Endothelial cell (in vitro differentiated cells): ENCODE measurements at regions not wholly inside any gene's neighbourhood (a gene's known extent, or its start where the extent isn't known, plus 50 kb on each side); places are given as distances from the start of the nearest gene placed in this dataset.
A peak's percentile ranks its signal among the peaks of the same experiment; 100 is the strongest.

Source experiments
- DNase-seq: peaks from one replicate; pipeline ENCODE4 v3.0.0; 2021; ENCODE audit warnings: low spot score
- H3K27ac Mint-ChIP-seq: one replicate; pipeline ENCODE4 v1.8.0; 2021; ENCODE audit warnings: mixed read lengths, inconsistent platforms; ENCODE audit not compliant: unreplicated experiment
- H3K27me3 Mint-ChIP-seq: one replicate; pipeline ENCODE4 v1.8.0; 2021; ENCODE audit warnings: mild to moderate bottlenecking, moderate library complexity, mixed read lengths, inconsistent platforms; ENCODE audit not compliant: unreplicated experiment
- H3K36me3 Mint-ChIP-seq: one replicate; pipeline ENCODE4 v1.8.0; 2021; ENCODE audit warnings: mild to moderate bottlenecking, low read depth, mixed read lengths, inconsistent platforms; ENCODE audit not compliant: unreplicated experiment
- H3K4me1 Mint-ChIP-seq: one replicate; pipeline ENCODE4 v1.8.0; 2021; ENCODE audit warnings: mild to moderate bottlenecking, mixed read lengths, inconsistent platforms; ENCODE audit not compliant: unreplicated experiment
- H3K4me3 Mint-ChIP-seq: one replicate; pipeline ENCODE4 v1.8.0; 2021; ENCODE audit warnings: mild to moderate bottlenecking, mixed read lengths, inconsistent platforms; ENCODE audit not compliant: unreplicated experiment
- H3K9me3 Mint-ChIP-seq: one replicate; pipeline ENCODE4 v1.8.0; 2021; ENCODE audit warnings: mixed read lengths, inconsistent platforms; ENCODE audit not compliant: unreplicated experiment
- TF ChIP-seq, protein P1 (sequence below): fragments of 200-600 bp; sonication (generic); IDR thresholded peaks from one replicate; pipeline ENCODE4 v1.5.0; 2021; ENCODE audit warnings: antibody characterized with exemption; ENCODE audit not compliant: unreplicated experiment

DNA sequence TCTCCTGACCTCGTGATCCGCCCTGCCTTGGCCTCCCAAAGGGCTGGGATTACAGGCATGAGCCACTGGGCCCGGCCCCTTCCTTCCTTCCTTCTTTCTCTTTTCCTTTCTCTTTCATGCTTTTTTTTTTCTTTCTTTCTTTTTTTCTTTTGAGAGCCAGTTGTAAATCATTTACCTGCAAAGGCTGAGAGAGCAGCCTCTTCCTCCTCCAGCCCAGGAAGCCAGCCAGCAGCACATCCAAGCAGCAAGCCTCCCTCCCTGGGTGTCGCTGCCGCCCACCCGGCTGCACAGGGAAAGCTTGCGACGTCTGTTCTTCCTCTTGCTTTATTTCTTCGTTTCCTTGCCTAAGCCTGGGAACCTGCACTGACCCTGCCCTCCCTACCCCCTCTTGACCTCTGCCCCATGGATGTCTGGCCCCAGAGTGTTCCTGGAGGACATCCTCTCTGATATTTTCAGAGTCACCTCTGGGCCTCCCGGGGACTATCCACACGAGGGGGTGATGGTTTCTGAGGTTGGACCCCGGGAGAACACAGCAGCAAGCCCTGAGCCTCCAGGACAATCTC lies 62.8 kb upstream of the MYL10 start:
- Mint-ChIP-seq H3K4me3 (no peak overlapping the region), H3K4me1 (peaks cover 5% of the 10 kb centered on the region), H3K36me3 (no peaks in the 10 kb centered on the region), H3K9me3 (no peaks in the 10 kb centered on the region), H3K27me3 (peaks cover 5% of the 10 kb centered on the region), H3K27ac (no peak overlapping the region)
- DNase-seq, result peak; percentile 17
- TF ChIP-seq, protein P1, sequence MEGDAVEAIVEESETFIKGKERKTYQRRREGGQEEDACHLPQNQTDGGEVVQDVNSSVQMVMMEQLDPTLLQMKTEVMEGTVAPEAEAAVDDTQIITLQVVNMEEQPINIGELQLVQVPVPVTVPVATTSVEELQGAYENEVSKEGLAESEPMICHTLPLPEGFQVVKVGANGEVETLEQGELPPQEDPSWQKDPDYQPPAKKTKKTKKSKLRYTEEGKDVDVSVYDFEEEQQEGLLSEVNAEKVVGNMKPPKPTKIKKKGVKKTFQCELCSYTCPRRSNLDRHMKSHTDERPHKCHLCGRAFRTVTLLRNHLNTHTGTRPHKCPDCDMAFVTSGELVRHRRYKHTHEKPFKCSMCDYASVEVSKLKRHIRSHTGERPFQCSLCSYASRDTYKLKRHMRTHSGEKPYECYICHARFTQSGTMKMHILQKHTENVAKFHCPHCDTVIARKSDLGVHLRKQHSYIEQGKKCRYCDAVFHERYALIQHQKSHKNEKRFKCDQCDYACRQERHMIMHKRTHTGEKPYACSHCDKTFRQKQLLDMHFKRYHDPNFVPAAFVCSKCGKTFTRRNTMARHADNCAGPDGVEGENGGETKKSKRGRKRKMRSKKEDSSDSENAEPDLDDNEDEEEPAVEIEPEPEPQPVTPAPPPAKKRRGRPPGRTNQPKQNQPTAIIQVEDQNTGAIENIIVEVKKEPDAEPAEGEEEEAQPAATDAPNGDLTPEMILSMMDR, result no peak

DNA sequence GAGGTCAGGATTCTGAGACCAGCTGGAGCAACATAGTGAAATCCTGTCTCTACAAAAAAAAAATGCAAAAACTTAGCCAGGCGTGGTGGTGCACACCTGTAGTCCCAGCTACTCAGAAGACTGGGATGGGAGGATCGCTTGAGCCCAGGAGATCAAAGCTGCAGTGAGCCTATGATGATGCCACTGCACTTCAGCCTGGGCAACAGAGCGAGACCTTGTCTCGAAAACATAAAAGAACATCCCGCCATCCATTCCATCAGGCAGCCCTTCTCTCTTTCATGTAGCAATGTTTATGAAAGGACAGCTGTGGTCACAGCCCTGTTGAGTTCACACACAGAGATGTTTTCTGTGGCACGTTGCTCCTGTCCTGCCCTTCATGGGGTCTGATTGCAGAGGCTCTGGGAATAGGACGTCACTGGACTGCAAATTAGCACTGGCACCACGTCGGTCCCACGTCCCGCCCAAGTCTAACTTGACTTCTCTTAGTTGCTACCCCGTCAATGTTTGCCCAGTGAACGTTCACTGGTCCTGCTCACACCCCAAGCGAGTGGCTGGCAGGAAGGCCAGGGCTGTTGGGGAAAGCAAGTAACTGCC lies 64.5 kb upstream of the MYL10 start:
- H3K9me3 Mint-ChIP-seq, result no peaks in the 10 kb centered on the region
- H3K4me1 Mint-ChIP-seq, result peaks cover 5% of the 10 kb centered on the region
- TF ChIP-seq, protein P1, result no peak
- no peaks in the 10 kb centered on the region for H3K36me3 Mint-ChIP-seq
- H3K4me3 Mint-ChIP-seq, result no peak overlapping the region
- H3K27me3 Mint-ChIP-seq, result peaks cover 5% of the 10 kb centered on the region
- H3K27ac Mint-ChIP-seq, result no peak overlapping the region
- no peak for DNase-seq

DNA sequence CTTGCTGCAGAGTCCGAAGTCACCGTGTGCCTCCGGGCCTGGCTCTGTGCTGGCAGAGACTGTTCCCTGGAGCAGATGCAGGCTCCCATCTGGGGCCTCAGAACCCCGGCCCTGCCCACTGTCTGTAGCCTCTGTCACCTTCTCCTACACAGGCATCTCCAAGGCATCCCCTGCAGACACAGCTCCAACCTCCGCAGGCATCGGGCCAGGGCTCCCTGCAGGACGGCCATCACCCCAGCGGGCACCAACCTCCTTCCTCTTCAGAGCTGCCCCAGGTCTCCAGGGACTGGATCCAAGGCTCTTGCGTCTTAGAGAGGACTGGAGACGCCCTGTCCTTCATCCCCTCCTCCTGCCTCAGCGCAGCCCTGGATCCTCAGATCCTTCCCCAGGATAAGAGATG lies 69.9 kb upstream of the MYL10 start:
- peaks cover 9% of the 10 kb centered on the region for H3K27me3 Mint-ChIP-seq
- TF ChIP-seq, protein P1, result no peak
- H3K9me3 Mint-ChIP-seq, result no peaks in the 10 kb centered on the region
- H3K4me1 Mint-ChIP-seq, result no peaks in the 10 kb centered on the region
- H3K27ac Mint-ChIP-seq, result no peak overlapping the region
- H3K4me3 Mint-ChIP-seq, result no peak overlapping the region
- no peaks in the 10 kb centered on the region for H3K36me3 Mint-ChIP-seq
- no peak for DNase-seq

DNA sequence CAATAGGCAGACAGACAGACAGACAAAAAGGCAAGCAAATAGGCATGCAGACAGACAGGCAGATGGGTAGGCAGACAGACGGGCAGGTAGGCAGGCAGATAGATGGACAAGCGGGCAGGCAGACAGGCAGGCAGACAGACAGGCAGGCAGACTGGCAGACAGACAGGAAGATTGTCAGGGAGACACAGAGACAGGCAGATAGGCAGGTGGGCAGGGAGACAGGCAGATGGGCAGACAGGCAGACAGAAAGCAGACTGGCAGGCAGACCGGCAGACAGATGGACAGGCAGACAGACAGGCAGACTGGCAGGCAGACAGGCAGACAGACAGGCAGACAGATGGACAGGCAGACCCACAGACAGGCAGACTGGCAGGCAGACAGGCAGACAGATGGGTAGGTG lies 70.3 kb upstream of the MYL10 start:
- no peak overlapping the region for H3K4me3 Mint-ChIP-seq
- no peaks in the 10 kb centered on the region for H3K36me3 Mint-ChIP-seq
- TF ChIP-seq, protein P1, result no peak

More for the DNA sequence above, 70.3 kb upstream of the MYL10 start:
- no peak for DNase-seq
- Mint-ChIP-seq H3K9me3 (no peaks in the 10 kb centered on the region), H3K27ac (no peak overlapping the region), H3K4me1 (no peaks in the 10 kb centered on the region), H3K27me3 (peaks cover 9% of the 10 kb centered on the region)
